ENCODE measurements at regions not wholly inside any gene's neighbourhood (a gene's known extent, or its start where the extent isn't known, plus 50 kb on each side); places are given as distances from the start of the nearest gene placed in this dataset.

- H3K27ac ChIP-seq: no peak overlapping the region
- no peak for TF ChIP-seq CTCF (IDR thresholded peaks at IDR 0.05)
- peaks cover 0 to 15% of the 10 kb centered on the region in 2 donors for H3K27me3 ChIP-seq
- DNase-seq (peak in 1 of 4 donors; percentile 14), ATAC-seq (no peak)
- H3K9me3 ChIP-seq: no peaks in the 10 kb centered on the region
- no peaks in the 10 kb centered on the region for H3K36me3 ChIP-seq
- H3K4me1 ChIP-seq: no peaks in the 10 kb centered on the region
- H3K4me3 ChIP-seq: no peak overlapping the region
- intact Hi-C loops (cut with DNase I): no loop called here
These were observed 153.5 kb upstream of the MLN start for GRCh38 chr6:33957131-33957891.

- intact Hi-C loops (cut with DNase I): no loop called here
- H3K4me1 ChIP-seq: no peaks in the 10 kb centered on the region
- no peaks in the 10 kb centered on the region for H3K36me3 ChIP-seq
- peaks cover 0 to 24% of the 10 kb centered on the region in 2 donors for H3K27me3 ChIP-seq
- ATAC-seq: no peak
- DNase-seq: peak in 2 of 4 donors; percentile 21 to 68
- no peaks in the 10 kb centered on the region for H3K9me3 ChIP-seq
- no peak overlapping the region for H3K27ac ChIP-seq
- TF ChIP-seq CTCF (IDR thresholded peaks at IDR 0.05): no peak
- no peak overlapping the region for H3K4me3 ChIP-seq
These were observed 152.4 kb upstream of the MLN start for GRCh38 chr6:33956206-33956605.

GRCh38 chr6:33955566-33955965 lies 151.8 kb upstream of the MLN start:
- no peak for TF ChIP-seq CTCF (IDR thresholded peaks at IDR 0.05)
- no peak for ATAC-seq
- Histone ChIP-seq H3K4me1 (no peaks in the 10 kb centered on the region), H3K27me3 (peaks cover 0 to 28% of the 10 kb centered on the region in 2 donors), H3K4me3 (no peak overlapping the region), H3K9me3 (no peaks in the 10 kb centered on the region), H3K27ac (no peak overlapping the region), H3K36me3 (no peaks in the 10 kb centered on the region)
- no peak for DNase-seq
- intact Hi-C loops (cut with DNase I): no loop called here

- H3K4me1 ChIP-seq: no peaks in the 10 kb centered on the region
- H3K27me3 ChIP-seq: peaks cover 0 to 28% of the 10 kb centered on the region in 2 donors
- H3K4me3 ChIP-seq: no peak overlapping the region
- ATAC-seq (no peak), DNase-seq (peak in 1 of 4 donors; percentile 1)
- no peaks in the 10 kb centered on the region for H3K36me3 ChIP-seq
- H3K9me3 ChIP-seq: no peaks in the 10 kb centered on the region
- no peak overlapping the region for H3K27ac ChIP-seq
- no peak for TF ChIP-seq CTCF (IDR thresholded peaks at IDR 0.05)
- intact Hi-C loops (cut with DNase I): no loop called here
These were observed 150.7 kb upstream of the MLN start for GRCh38 chr6:33954453-33954852.

GRCh38 chr6:33953171-33953570 lies 149.4 kb upstream of the MLN start:
- DNase-seq (no peak), ATAC-seq (no peak)
- Histone ChIP-seq H3K36me3 (no peaks in the 10 kb centered on the region), H3K9me3 (no peaks in the 10 kb centered on the region), H3K4me3 (no peak overlapping the region), H3K27me3 (peaks cover 0 to 24% of the 10 kb centered on the region in 2 donors), H3K4me1 (no peaks in the 10 kb centered on the region), H3K27ac (no peak overlapping the region)
- TF ChIP-seq CTCF (IDR thresholded peaks at IDR 0.05): no peak
- intact Hi-C loops (cut with DNase I): no loop called here

All from left lung (tissue), 4 donors.